ENCODE measurements at regions not wholly inside any gene's neighbourhood (a gene's known extent, or its start where the extent isn't known, plus 50 kb on each side); places are given as distances from the start of the nearest gene placed in this dataset.
A peak's percentile ranks its signal among the peaks of the same experiment; 100 is the strongest.
"Not testable (repeated sequence)": the region's sequence is repeated elsewhere in the genome, so short reads cannot be mapped to it uniquely, and the experiment has no call there.

GRCh38 chr2:160753960-160754359 is 260.4 kb upstream of the RBMS1 start:
- Histone ChIP-seq H3K36me3 (no peaks in the 10 kb centered on the region), H3K4me3 (no peak overlapping the region), H3K27me3 (no peaks in the 10 kb centered on the region), H3K9me3 (peaks cover 0 to 14% (median 0%) of the 10 kb centered on the region in 3 donors), H3K27ac (peak overlapping the region in 1 of 4 donors; percentile 73), H3K4me1 (peaks cover 0 to 28% (median 3%) of the 10 kb centered on the region in 3 donors)
- TF ChIP-seq CTCF (IDR thresholded peaks at IDR 0.05) (no peak), POLR2A (IDR thresholded peaks at IDR 0.05) (no peak)
- no peak for DNase-seq
- intact Hi-C loops (cut with DNase I): no loop called here

- TF ChIP-seq POLR2A (IDR thresholded peaks at IDR 0.05) (no peak), CTCF (IDR thresholded peaks at IDR 0.05) (no peak)
- intact Hi-C loops (cut with DNase I): no loop called here
- no peak for DNase-seq
- Histone ChIP-seq H3K4me1 (peaks cover 0 to 24% (median 3%) of the 10 kb centered on the region in 3 donors), H3K27me3 (no peaks in the 10 kb centered on the region), H3K4me3 (no peak overlapping the region), H3K27ac (no peak overlapping the region), H3K36me3 (no peaks in the 10 kb centered on the region), H3K9me3 (peaks cover 0 to 14% (median 0%) of the 10 kb centered on the region in 3 donors)
These were observed 262.9 kb upstream of the RBMS1 start for GRCh38 chr2:160756481-160756880.

GRCh38 chr2:160762493-160763128 is 269.0 kb upstream of the RBMS1 start:
- H3K4me1 ChIP-seq; H3K27me3 ChIP-seq; DNase-seq; H3K4me3 ChIP-seq; H3K9me3 ChIP-seq; H3K36me3 ChIP-seq; H3K27ac ChIP-seq; intact Hi-C loops (cut with DNase I): not testable (repeated sequence)
- WGBS, 2 donors: 96 to 100% methylated on average over 1 to 16 of the region's 26 CpGs

- DNase-seq: no peak
- no peak for TF ChIP-seq CTCF (IDR thresholded peaks at IDR 0.05)
- TF ChIP-seq POLR2A (IDR thresholded peaks at IDR 0.05): no peak
- H3K4me1 ChIP-seq: no peaks in the 10 kb centered on the region
- no peaks in the 10 kb centered on the region for H3K36me3 ChIP-seq
- peaks cover under 1 to 2% (median under 1%) of the 10 kb centered on the region in 3 donors for H3K9me3 ChIP-seq
- H3K27ac ChIP-seq: no peak overlapping the region
- H3K27me3 ChIP-seq: no peaks in the 10 kb centered on the region
- H3K4me3 ChIP-seq: no peak overlapping the region
- intact Hi-C loops (cut with DNase I): no loop called here
These were observed 289.9 kb upstream of the RBMS1 start for GRCh38 chr2:160783474-160783873.

- Histone ChIP-seq H3K27ac (no peak overlapping the region), H3K27me3 (no peaks in the 10 kb centered on the region), H3K4me1 (no peaks in the 10 kb centered on the region), H3K9me3 (no peaks in the 10 kb centered on the region), H3K4me3 (no peak overlapping the region), H3K36me3 (no peaks in the 10 kb centered on the region)
- TF ChIP-seq POLR2A (IDR thresholded peaks at IDR 0.05) (no peak), CTCF (IDR thresholded peaks at IDR 0.05) (peak in 1 of 6 experiments; percentile 10)
- intact Hi-C loops (cut with DNase I): no loop called here
- WGBS, 2 donors: 89 to 92% methylated on average over 3 of the region's 3 CpGs
- no peak for DNase-seq
These were observed 290.4 kb upstream of the RBMS1 start for GRCh38 chr2:160784034-160784433.

GRCh38 chr2:160790738-160791137 is 297.1 kb upstream of the RBMS1 start:
- intact Hi-C loops (cut with DNase I): no loop called here
- peaks cover 0 to 5% (median 0%) of the 10 kb centered on the region in 3 donors for H3K4me1 ChIP-seq
- H3K27me3 ChIP-seq: no peaks in the 10 kb centered on the region
- no peaks in the 10 kb centered on the region for H3K9me3 ChIP-seq
- WGBS, 2 donors: 67 to 81% methylated on average over 2 of the region's 2 CpGs
- no peak overlapping the region for H3K27ac ChIP-seq
- TF ChIP-seq CTCF (IDR thresholded peaks at IDR 0.05) (no peak), POLR2A (IDR thresholded peaks at IDR 0.05) (no peak)
- DNase-seq: no peak
- no peaks in the 10 kb centered on the region for H3K36me3 ChIP-seq
- H3K4me3 ChIP-seq: no peak overlapping the region

Measured in esophagus squamous epithelium (tissue), 5 donors.